Pons (tissue), 1 donor: ENCODE measurements at regions not wholly inside any gene's neighbourhood (a gene's known extent, or its start where the extent isn't known, plus 50 kb on each side); places are given as distances from the start of the nearest gene placed in this dataset.
A peak's percentile ranks its signal among the peaks of the same experiment; 100 is the strongest.

Experiments
- DNase-seq: peaks from one replicate; pipeline ENCODE4 v3.0.0-alpha.2; 2016; ENCODE audit warnings: low spot score

- no peak for DNase-seq
These were observed 229.1 kb downstream of the AUH start for GRCh38 chr9:91132576-91133073.

GRCh38 chr9:91134608-91135007 is 227.1 kb downstream of the AUH start:
- no peak for DNase-seq

- no peak for DNase-seq
These were observed 224.3 kb downstream of the AUH start for GRCh38 chr9:91137391-91137790.

GRCh38 chr9:91138760-91139159 is 223.0 kb downstream of the AUH start:
- DNase-seq, result no peak

GRCh38 chr9:91141407-91141965 is 220.2 kb downstream of the AUH start:
- no peak for DNase-seq

DNA sequence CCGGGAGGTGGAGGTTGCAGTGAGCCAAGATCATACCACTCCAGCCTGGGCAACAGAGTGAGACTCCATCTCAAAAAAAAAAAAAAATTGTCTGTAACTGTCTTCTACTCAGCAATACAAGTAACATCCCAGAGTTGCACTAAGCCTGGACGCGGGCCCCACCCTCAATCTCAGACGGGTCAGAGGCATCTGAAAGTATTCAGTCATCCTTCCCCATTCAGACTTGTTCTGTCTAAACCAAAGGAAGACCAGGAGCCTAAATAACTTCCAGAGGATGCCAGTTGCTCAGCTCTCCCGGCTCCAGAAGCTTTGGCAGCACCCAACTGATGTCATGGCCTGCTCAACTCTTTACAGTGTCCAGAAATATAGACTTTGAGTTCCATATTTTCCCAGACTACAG is 218.6 kb downstream of the AUH start:
- DNase-seq, result no peak

DNA sequence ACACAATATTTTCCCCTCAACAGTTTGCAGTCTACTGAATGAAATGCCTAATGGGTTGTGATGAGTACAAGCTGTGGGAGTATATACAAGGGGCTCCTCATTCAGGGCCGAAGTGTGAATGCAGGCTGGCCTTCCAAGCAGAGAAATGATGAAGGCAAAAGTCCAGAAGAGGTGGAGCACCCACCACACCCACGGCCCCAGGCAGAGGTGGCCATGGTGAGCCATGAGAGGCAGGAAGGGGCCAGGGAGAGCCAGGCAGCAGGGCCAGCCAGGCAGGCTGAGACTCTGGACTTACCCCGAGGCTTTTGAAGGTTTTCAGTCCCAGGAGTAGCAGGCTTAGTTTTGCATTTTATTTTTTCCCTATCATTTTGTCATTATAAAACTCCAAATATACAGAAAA is 218.1 kb downstream of the AUH start:
- DNase-seq, result no peak

DNA sequence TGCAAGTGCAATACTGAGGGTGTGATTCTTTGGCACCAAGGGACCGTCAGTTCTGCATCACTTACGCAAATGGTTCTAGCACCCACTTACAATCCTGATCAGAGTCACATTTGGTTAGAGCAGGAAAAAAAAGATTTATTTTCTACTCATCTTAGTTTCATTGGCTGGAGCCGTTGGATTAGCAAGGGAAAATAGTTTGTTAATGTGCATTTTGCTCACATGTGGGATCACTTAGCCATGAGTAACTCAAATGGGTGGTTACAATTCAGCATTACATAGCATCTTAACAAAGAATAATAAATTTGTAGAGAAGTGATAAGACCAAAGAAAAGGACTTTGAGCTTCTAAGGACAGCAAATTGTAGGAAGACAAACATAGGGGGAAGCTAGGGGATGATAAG is 216.9 kb downstream of the AUH start:
- DNase-seq, result no peak

DNA sequence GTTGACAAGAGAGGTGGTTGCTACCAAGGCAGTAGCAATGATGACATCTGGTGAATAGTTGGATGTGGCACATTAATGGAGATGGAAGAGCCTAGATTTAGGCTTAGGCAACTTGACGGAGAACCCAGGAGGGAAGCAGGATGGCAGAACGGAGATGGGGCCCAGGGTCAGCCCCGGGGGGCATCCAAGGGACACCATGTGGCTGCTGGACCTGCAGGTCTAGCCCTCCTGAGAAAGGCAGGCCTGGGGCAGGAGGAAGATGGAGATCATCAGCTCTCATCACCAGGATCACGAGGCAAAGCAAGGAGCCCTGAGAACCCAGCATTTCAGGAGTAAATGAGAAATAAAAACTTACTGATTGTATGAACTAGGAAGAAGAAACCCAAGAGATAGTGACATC is 216.2 kb downstream of the AUH start:
- DNase-seq, result no peak

- no peak for DNase-seq
These were observed 215.2 kb downstream of the AUH start for GRCh38 chr9:91146391-91147019.

DNA sequence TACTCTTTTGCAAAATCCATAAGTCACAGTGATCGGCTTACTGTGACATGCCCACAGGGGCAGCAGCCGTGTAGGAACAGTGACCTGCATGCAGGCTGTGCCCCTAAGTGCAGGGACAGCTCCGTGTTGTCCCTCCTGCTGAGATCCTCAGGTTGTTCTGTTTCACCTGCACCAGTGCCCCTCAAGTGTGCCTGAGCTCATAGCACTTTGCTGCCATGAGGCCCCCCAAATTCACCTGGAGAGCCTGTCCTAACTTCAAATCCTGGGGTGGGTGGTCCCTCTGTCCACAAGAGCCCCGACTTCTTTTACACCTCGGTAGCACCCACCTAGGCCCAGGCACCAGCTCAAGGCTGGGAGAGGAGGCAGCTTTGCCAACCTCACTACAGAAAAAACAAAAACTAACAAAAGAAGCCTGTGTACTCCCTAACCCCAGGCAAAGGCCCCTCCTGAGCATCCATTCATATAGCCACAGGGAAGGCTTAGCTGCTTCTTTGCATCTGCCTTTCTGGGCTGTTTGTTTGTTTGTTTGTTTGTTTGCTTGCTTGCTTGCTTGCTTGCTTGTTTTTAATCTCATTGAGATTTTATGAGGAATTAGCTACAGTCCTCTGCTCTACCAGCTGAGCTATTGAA is 214.5 kb downstream of the AUH start:
- no peak for DNase-seq

- DNase-seq, result no peak
These were observed 213.4 kb downstream of the AUH start for GRCh38 chr9:91148306-91148705.

- no peak for DNase-seq
These were observed 211.3 kb downstream of the AUH start for GRCh38 chr9:91150273-91150997.

- DNase-seq, result peak; percentile 15
These were observed 210.6 kb downstream of the AUH start for GRCh38 chr9:91150998-91151717.

GRCh38 chr9:91151718-91152095 is 210.0 kb downstream of the AUH start:
- DNase-seq, result no peak

GRCh38 chr9:91154686-91155085 is 207.0 kb downstream of the AUH start:
- no peak for DNase-seq

- no peak for DNase-seq
These were observed 206.5 kb downstream of the AUH start for GRCh38 chr9:91155181-91155580.

- DNase-seq, result no peak
These were observed 205.9 kb downstream of the AUH start for GRCh38 chr9:91155746-91156376.

DNA sequence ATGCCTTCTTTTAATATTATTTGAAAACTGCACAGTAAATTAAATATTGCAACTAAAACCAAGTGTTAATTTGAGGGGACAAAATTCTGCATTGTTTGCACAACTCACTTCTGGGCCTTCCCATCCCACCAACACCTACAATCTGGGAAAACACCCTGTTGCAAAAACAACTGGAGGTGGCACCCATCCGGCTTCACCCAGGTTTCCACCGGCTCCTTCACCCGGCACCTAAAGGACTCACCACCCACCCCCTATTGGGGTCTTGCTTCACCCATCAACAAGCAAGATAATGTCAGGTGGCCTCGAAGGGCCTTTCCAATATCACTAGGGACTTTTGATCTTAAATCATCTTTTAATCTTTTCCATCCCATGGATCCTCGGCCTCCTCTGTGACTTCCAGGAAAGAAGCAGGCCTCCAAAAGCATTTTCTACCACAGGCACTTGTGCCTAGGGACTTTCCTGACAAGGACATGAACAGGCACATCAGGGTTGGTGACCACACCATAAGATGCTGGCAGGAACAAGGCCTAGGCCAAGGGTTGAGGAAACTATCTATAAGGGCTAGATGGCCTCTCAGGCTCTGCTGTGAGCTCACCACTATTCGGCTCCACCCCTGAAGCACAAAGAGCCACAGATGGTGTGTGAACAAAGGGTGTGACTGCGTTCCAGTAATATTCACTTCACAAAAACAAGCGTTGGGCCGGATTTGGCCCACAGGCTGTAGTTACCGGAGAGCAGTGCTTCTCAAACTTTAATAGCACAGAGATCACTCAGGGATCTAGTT is 205.1 kb downstream of the AUH start:
- no peak for DNase-seq

DNA sequence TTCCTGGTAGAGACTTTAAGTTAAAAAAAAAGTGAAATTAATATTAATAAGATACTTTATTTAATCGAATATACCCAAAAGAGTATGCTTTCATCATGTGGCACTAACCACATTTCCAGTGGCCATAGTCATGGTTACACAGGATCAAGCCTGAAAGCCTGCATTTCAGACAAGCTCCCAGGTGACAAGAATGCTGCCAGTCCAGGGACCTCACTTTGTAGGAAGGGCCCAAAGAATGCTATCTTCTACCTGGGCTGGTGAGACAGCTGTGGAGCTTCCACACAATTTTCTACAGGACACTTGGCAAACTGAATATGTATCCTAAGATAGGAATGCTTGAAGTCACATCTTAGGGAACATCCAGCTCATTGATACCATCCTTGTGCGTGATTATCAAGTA is 203.8 kb downstream of the AUH start:
- DNase-seq, result no peak

GRCh38 chr9:91158286-91158685 is 203.4 kb downstream of the AUH start:
- no peak for DNase-seq
